GM12878 (cell line): ENCODE measurements at regions not wholly inside any gene's neighbourhood (a gene's known extent, or its start where the extent isn't known, plus 50 kb on each side); places are given as distances from the start of the nearest gene placed in this dataset.

Experiments
- ASH2L ChIP-seq: fragments of 300-600, 200-600 bp; sonication (generic); IDR thresholded peaks from 2 replicates; pipeline ENCODE4 v1.6.1; 2017; ENCODE audit warnings: low read depth, mild to moderate bottlenecking, borderline replicate concordance
- ATF2 ChIP-seq: IDR thresholded peaks from 2 replicates; pipeline ENCODE4 v1.6.1; 2012; ENCODE audit warnings: low read length, inconsistent platforms
- BHLHE40 ChIP-seq, 2 experiments: fragments of 450-650 bp in 1 of 2; IDR thresholded peaks; 2 replicates each; pipeline ENCODE4 v1.6.1; 2011 to 2017; ENCODE audit warnings: low read depth in 2 of 2, borderline replicate concordance in 1 of 2, improper control_type of control experiment in 1 of 2, low read length in 1 of 2, mild to moderate bottlenecking in 1 of 2
- EP300 ChIP-seq, 2 experiments: fragments of 150-350 bp in 1 of 2; IDR thresholded peaks; 2 replicates each; pipeline ENCODE4 v1.6.1; 2011 to 2012; ENCODE audit warnings: low read depth in 2 of 2, low read length in 2 of 2, borderline replicate concordance in 1 of 2, improper control_type of control experiment in 1 of 2, inconsistent platforms in 1 of 2; ENCODE audit not compliant: control insufficient read depth in 1 of 2
- MYC ChIP-seq: IDR thresholded peaks from 2 replicates; pipeline ENCODE4 v1.6.1; 2011; ENCODE audit warnings: mild to moderate bottlenecking, low read length, moderate library complexity, inconsistent platforms; ENCODE audit not compliant: insufficient read depth, insufficient replicate concordance, insufficient read length, severe bottlenecking
- POLR2A ChIP-seq: IDR thresholded peaks from 2 replicates; pipeline ENCODE4 v1.6.1; 2011; ENCODE audit warnings: low read depth, mild to moderate bottlenecking, low read length
- TBL1XR1 ChIP-seq: IDR thresholded peaks from 2 replicates; pipeline ENCODE4 v1.6.1; 2012; ENCODE audit warnings: low read depth, low read length, improper control_type of control experiment

GRCh38 chr6:156189195-156189594, 588.0 kb upstream of the ARID1B start:
- TF ChIP-seq ASH2L (no peak), TBL1XR1 (no peak), POLR2A (no peak), BHLHE40 (IDR thresholded peaks at IDR 0.05; ENCODE audit: borderline replicate concordance in 1 of 2, low read depth in 2 of 2, low read length in 1 of 2) (no peak), MYC (no peak), EP300 (IDR thresholded peaks at IDR 0.05; ENCODE audit: borderline replicate concordance in 1 of 2, control insufficient read depth in 1 of 2, low read depth in 2 of 2, low read length in 2 of 2) (no peak), ATF2 (no peak)
